DOHH2 (cell line): ENCODE measurements at regions not wholly inside any gene's neighbourhood (a gene's known extent, or its start where the extent isn't known, plus 50 kb on each side); places are given as distances from the start of the nearest gene placed in this dataset.
"Not testable (repeated sequence)": the region's sequence is repeated elsewhere in the genome, so short reads cannot be mapped to it uniquely, and the experiment has no call there.

Experiments
- H3F3A ChIP-seq: fragments of 200-600 bp; sonication (generic), shearing (Covaris generic); 2 replicates; pipeline ENCODE4 v1.6.0; 2016; ENCODE audit warnings: antibody characterized with exemption, mild to moderate bottlenecking; ENCODE audit not compliant: control insufficient read depth, insufficient read depth
- H3K27ac ChIP-seq: fragments of 200-600 bp; sonication (generic); 2 replicates; pipeline ENCODE4 v1.5.1; 2014; ENCODE audit warnings: low read depth, mild to moderate bottlenecking, low read length, moderate library complexity
- H3K27me3 ChIP-seq: fragments of 200-600 bp; sonication (generic); 2 replicates; pipeline ENCODE4 v1.6.1; 2014; ENCODE audit warnings: mild to moderate bottlenecking, low read length, mixed read lengths; ENCODE audit not compliant: control insufficient read depth
- H3K36me3 ChIP-seq: fragments of 200-600 bp; sonication (generic); 2 replicates; pipeline ENCODE4 v1.6.1; 2014; ENCODE audit warnings: mild to moderate bottlenecking, low read length, moderate library complexity, mixed read lengths; ENCODE audit not compliant: control insufficient read depth
- H3K4me1 ChIP-seq: fragments of 200-600 bp; sonication (generic); 2 replicates; pipeline ENCODE4 v1.6.1; 2014; ENCODE audit warnings: mild to moderate bottlenecking, low read length, mixed read lengths; ENCODE audit not compliant: control insufficient read depth
- H3K4me2 ChIP-seq: fragments of 200-600 bp; sonication (generic); 2 replicates; pipeline ENCODE4 v1.6.0; 2014; ENCODE audit warnings: mild to moderate bottlenecking, low read length, moderate library complexity
- H3K4me3 ChIP-seq: fragments of 200-600 bp; sonication (generic); 2 replicates; pipeline ENCODE4 v1.5.1; 2014; ENCODE audit warnings: mild to moderate bottlenecking, low read length, mixed read lengths
- H3K79me2 ChIP-seq: fragments of 200-600 bp; sonication (generic); 2 replicates; pipeline ENCODE4 v1.6.1; 2014; ENCODE audit warnings: mild to moderate bottlenecking, low read length, mixed read lengths; ENCODE audit not compliant: control insufficient read depth
- H3K9me2 ChIP-seq: fragments of 200-600 bp; sonication (generic); replicated peaks from 2 replicates; pipeline ENCODE4 v1.6.1; 2014; ENCODE audit warnings: mild to moderate bottlenecking, low read length, mixed read lengths; ENCODE audit not compliant: control insufficient read depth
- H3K9me3 ChIP-seq: fragments of 200-600 bp; sonication (generic); 2 replicates; pipeline ENCODE4 v1.6.1; 2014; ENCODE audit warnings: antibody characterized with exemption, low read length, mixed read lengths; ENCODE audit not compliant: control insufficient read depth, insufficient read depth
- H4K20me1 ChIP-seq: fragments of 200-600 bp; sonication (generic); 2 replicates; pipeline ENCODE4 v1.6.0; 2014; ENCODE audit warnings: low read depth, mild to moderate bottlenecking, antibody characterized with exemption, low read length, moderate library complexity; ENCODE audit not compliant: control insufficient read depth, insufficient read depth
- CTCF ChIP-seq: fragments of 200-600 bp; sonication (generic); IDR thresholded peaks from one replicate; pipeline ENCODE4 v1.5.1; 2014; ENCODE audit warnings: antibody characterized with exemption, mild to moderate bottlenecking, low read depth, low read length; ENCODE audit not compliant: poor library complexity, severe bottlenecking
- EZH2phosphoT487 ChIP-seq: fragments of 200-600 bp; sonication (generic); IDR thresholded peaks from 2 replicates; pipeline ENCODE4 v1.6.1; 2017; ENCODE audit warnings: borderline replicate concordance, mild to moderate bottlenecking, antibody characterized with exemption, low read length, moderate library complexity, mixed read lengths

GRCh38 chr6:26743157-26743821 is 83.7 kb upstream of the ZNF322 start:
- Histone ChIP-seq H3K9me3 (peaks cover 15% of the 10 kb centered on the region; the same call in 1 of the 2 replicates), H3K27ac (no peak overlapping the region), H3K79me2 (no peaks in the 10 kb centered on the region), H3F3A (peaks cover 8% of the 10 kb centered on the region), H3K36me3 (no peaks in the 10 kb centered on the region), H3K27me3 (no peaks in the 10 kb centered on the region), H3K4me2 (no peak overlapping the region), H3K9me2 (no peaks in the 10 kb centered on the region), H4K20me1 (no peaks in the 10 kb centered on the region), H3K4me3 (no peak overlapping the region), H3K4me1 (no peaks in the 10 kb centered on the region)
- TF ChIP-seq CTCF (no peak), EZH2phosphoT487 (no peak)

- H3K9me3 ChIP-seq, result peaks cover 15% of the 10 kb centered on the region; the same call in 1 of the 2 replicates
- no peak overlapping the region for H3K4me3 ChIP-seq
- no peak overlapping the region for H3K27ac ChIP-seq
- no peak overlapping the region for H3K4me2 ChIP-seq
- H3K79me2 ChIP-seq, result no peaks in the 10 kb centered on the region
- no peaks in the 10 kb centered on the region for H3K36me3 ChIP-seq
- TF ChIP-seq CTCF, result no peak
- TF ChIP-seq EZH2phosphoT487, result no peak
- H3K9me2 ChIP-seq, result no peaks in the 10 kb centered on the region
- no peaks in the 10 kb centered on the region for H3K4me1 ChIP-seq
- H4K20me1 ChIP-seq, result no peaks in the 10 kb centered on the region
- H3F3A ChIP-seq, result peaks cover 8% of the 10 kb centered on the region
- H3K27me3 ChIP-seq, result no peaks in the 10 kb centered on the region
These were observed 84.6 kb upstream of the ZNF322 start for GRCh38 chr6:26743941-26744699.

DNA sequence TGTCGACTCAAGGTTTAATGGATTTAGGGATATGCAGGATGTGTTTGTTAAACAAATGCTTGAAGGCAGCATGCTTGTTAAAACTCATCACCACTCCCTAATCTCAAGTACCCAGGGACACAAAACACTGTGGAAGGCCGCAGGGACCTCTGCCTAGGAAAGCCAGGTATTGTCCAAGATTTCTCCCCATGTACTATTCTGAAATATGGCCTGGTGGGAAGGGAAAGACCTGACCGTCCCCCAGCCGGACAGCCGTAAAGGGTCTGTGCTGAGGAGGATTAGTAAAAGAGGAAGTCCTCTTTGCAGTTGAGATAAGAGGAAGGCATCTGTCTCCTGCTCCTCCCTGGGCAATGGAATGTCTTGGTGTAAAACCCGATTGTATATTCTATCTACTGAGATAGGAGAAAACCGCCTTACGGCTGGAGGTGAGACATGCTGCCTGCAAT is 85.3 kb upstream of the ZNF322 start:
- H3K9me2 ChIP-seq, H3F3A ChIP-seq, H3K27ac ChIP-seq, H3K4me1 ChIP-seq, H3K9me3 ChIP-seq, H4K20me1 ChIP-seq, H3K79me2 ChIP-seq, H3K4me3 ChIP-seq, H3K4me2 ChIP-seq, H3K27me3 ChIP-seq, H3K36me3 ChIP-seq: not testable (repeated sequence)

DNA sequence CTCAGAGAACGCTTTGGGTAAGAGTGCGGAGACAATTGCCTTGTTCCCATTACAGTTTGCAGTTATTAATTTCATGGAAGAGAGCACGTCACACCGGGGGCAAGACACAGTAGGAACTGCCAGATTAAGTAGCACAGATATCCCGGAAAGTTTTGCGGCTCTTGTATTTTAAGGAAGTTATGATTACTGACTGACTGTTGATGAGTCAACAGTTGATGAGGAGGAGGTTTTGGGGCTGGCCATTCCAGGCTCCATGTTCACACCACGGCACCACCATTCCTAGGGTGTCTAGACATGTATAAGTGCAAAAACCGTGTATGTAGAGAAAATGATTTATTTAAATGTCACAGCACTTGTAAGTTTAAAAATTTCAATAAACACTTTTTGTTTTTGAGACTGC is 86.4 kb upstream of the ZNF322 start:
- H3K4me1 ChIP-seq, H3K27me3 ChIP-seq, H3K9me2 ChIP-seq, H4K20me1 ChIP-seq, H3K4me2 ChIP-seq, H3K4me3 ChIP-seq, H3K79me2 ChIP-seq, H3K27ac ChIP-seq, H3K36me3 ChIP-seq, H3K9me3 ChIP-seq, H3F3A ChIP-seq: not testable (repeated sequence)

DNA sequence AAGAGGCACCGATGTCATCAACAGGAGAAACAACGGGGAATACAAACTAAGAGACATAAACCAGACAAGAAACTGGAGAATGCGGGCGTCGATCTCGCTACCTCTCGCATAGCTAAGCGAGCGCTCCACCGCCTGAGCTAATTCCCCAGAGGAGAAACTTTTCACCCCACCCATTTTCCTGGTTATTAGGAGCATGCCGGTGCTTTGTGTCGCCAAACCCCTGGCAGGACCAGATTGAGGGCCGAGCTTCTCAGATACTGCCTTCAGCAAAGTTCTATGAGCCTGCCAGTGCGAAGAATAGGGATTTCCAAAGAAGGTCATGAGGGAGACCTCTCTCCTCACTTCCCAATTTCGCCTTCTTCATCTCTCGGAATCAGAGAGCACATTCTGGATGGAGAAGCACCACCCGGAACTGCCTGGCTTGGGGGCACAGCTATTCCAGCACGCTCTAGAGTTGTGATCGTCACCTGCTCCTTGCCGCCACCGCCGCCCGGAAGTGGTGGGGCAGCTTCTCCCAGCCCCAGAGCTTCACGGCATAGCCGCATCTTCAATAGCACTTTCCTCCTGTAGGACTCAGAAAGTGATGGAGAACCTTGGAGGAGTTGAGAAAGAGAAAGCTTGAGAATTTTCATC is 89.7 kb upstream of the ZNF322 start:
- not testable (repeated sequence) for H3K4me2 ChIP-seq

GRCh38 chr6:26749759-26750126 is 90.2 kb upstream of the ZNF322 start:
- H3K36me3 ChIP-seq, H3K79me2 ChIP-seq, H3K27me3 ChIP-seq, H3K4me3 ChIP-seq, H3F3A ChIP-seq, H3K4me1 ChIP-seq, H3K9me2 ChIP-seq, H3K4me2 ChIP-seq, H3K27ac ChIP-seq, H3K9me3 ChIP-seq, H4K20me1 ChIP-seq: not testable (repeated sequence)

More for the DNA sequence above, 89.7 kb upstream of the ZNF322 start:
- not testable (repeated sequence) for H3K36me3 ChIP-seq, H3K9me2 ChIP-seq, H3F3A ChIP-seq, H3K4me3 ChIP-seq, H3K27ac ChIP-seq, H3K27me3 ChIP-seq, H4K20me1 ChIP-seq, H3K9me3 ChIP-seq, H3K79me2 ChIP-seq, H3K4me1 ChIP-seq
